ENCODE measurements at regions not wholly inside any gene's neighbourhood (a gene's known extent, or its start where the extent isn't known, plus 50 kb on each side); places are given as distances from the start of the nearest gene placed in this dataset.

DNA sequence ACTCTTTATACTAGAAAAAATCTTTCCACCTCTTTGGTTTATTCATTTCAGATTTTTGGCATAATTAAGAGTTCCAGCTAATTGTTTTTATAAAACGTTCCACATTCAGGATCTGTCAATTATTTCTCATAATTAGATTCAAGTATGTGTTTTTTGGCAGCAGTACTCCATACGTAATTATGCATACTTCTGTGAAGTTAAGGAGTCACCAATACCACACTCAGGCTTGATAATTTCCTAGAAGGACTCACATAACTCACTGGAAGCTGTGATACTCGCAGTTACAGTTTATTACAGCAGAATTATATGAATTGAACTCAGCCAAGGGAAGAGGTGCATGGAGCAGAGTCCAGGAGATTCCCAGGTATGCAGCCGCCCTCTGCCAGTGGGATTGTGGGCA, 290.5 kb upstream of the AKR1E2 start:
- Histone ChIP-seq H3K79me2 (ENCODE audit: control insufficient read depth, insufficient read depth, low read length) (no peaks in the 10 kb centered on the region), H3K27me3 (ENCODE audit: control insufficient read depth in 2 of 2, insufficient read depth in 2 of 2, low read length in 2 of 2) (no peaks in the 10 kb centered on the region), H3K9me1 (replicated peaks; ENCODE audit: control insufficient read depth, extremely low read depth, insufficient read depth, low read length) (no peaks in the 10 kb centered on the region), H3K9ac (replicated peaks; ENCODE audit: extremely low read depth, insufficient read depth, low read length) (no peak overlapping the region), H2AFZ (ENCODE audit: low read depth, low read length) (no peak overlapping the region), H3K9me3 (replicated peaks; ENCODE audit: control insufficient read depth, insufficient read depth, low read length) (no peaks in the 10 kb centered on the region), H3K27ac (ENCODE audit: insufficient read depth, low read depth, low read length) (no peak overlapping the region), H3K36me3 (ENCODE audit: control insufficient read depth in 2 of 2, extremely low read depth in 1 of 2, insufficient read depth in 2 of 2, low read length in 2 of 2) (no peaks in the 10 kb centered on the region), H3K4me3 (replicated peaks in 1 of 3; ENCODE audit: insufficient read depth in 1 of 3, low read depth in 1 of 3, low read length in 3 of 3) (no peak overlapping the region), H3K4me1 (ENCODE audit: control insufficient read depth, extremely low read depth, insufficient read depth, low read length) (no peaks in the 10 kb centered on the region), H3K4me2 (ENCODE audit: insufficient read depth, low read length) (no peak overlapping the region), H4K20me1 (replicated peaks; ENCODE audit: control insufficient read depth, extremely low read depth, insufficient read depth, low read length) (no peaks in the 10 kb centered on the region)
- DNase-seq (ENCODE audit: low read depth, low spot score) = no peak
- ChIA-PET POLR2A (no interaction called here), CTCF (no interaction called here)
- BruUV-seq (replicated peaks) = no TSS peak
- TF ChIP-seq, protein P1, sequence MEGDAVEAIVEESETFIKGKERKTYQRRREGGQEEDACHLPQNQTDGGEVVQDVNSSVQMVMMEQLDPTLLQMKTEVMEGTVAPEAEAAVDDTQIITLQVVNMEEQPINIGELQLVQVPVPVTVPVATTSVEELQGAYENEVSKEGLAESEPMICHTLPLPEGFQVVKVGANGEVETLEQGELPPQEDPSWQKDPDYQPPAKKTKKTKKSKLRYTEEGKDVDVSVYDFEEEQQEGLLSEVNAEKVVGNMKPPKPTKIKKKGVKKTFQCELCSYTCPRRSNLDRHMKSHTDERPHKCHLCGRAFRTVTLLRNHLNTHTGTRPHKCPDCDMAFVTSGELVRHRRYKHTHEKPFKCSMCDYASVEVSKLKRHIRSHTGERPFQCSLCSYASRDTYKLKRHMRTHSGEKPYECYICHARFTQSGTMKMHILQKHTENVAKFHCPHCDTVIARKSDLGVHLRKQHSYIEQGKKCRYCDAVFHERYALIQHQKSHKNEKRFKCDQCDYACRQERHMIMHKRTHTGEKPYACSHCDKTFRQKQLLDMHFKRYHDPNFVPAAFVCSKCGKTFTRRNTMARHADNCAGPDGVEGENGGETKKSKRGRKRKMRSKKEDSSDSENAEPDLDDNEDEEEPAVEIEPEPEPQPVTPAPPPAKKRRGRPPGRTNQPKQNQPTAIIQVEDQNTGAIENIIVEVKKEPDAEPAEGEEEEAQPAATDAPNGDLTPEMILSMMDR (IDR thresholded peaks at IDR 0.05; ENCODE audit: extremely low read depth in 1 of 2, insufficient read depth in 1 of 2, low read depth in 1 of 2, low read length in 2 of 2) = no peak
- TF ChIP-seq GATA2 (IDR thresholded peaks at IDR 0.05; ENCODE audit: insufficient read depth, insufficient read length, low read depth, low read length) (no peak), POLR2A (IDR thresholded peaks at IDR 0.05; ENCODE audit: low read depth, low read length) (no peak), EZH2 (IDR thresholded peaks at IDR 0.05; ENCODE audit: borderline replicate concordance, low read depth, low read length, severe bottlenecking) (no peak), FOS (IDR thresholded peaks at IDR 0.05; ENCODE audit: borderline replicate concordance, insufficient read depth, low read length) (no peak), MAX (IDR thresholded peaks at IDR 0.05; ENCODE audit: insufficient read depth, insufficient read length) (no peak), JUN (IDR thresholded peaks at IDR 0.05; ENCODE audit: borderline replicate concordance, insufficient read depth, insufficient read length, low read depth) (no peak), MYC (IDR thresholded peaks at IDR 0.05; ENCODE audit: low read depth, low read length) (no peak), POLR2AphosphoS5 (IDR thresholded peaks at IDR 0.05; ENCODE audit: insufficient read depth, low read depth, low read length) (no peak)
- dilution Hi-C loops (cut with MboI; ENCODE audit: extremely low pct_ligation_motif_present, low sequenced_read_pairs) = no loop called here
- intact Hi-C loops (cut with micrococcal nuclease) = no loop called here
- no peak for FAIRE-seq
